ENCODE measurements at regions not wholly inside any gene's neighbourhood (a gene's known extent, or its start where the extent isn't known, plus 50 kb on each side); places are given as distances from the start of the nearest gene placed in this dataset.

GRCh38 chr2:7281231-7282201 lies 364.3 kb downstream of the RNF144A start:
- no peak for FAIRE-seq
- no peak for DNase-seq (ENCODE audit: insufficient read length, low spot score)

GRCh38 chr2:7286120-7286519 lies 368.9 kb downstream of the RNF144A start:
- FAIRE-seq (no peak), DNase-seq (ENCODE audit: insufficient read length, low spot score) (no peak)

- DNase-seq (ENCODE audit: insufficient read length, low spot score) (no peak), FAIRE-seq (no peak)
These were observed 371.3 kb downstream of the RNF144A start for GRCh38 chr2:7288484-7288883.

- DNase-seq (ENCODE audit: insufficient read length, low spot score) = no peak
- FAIRE-seq = no peak
These were observed 372.5 kb downstream of the RNF144A start for GRCh38 chr2:7289697-7290096.

- no peak for DNase-seq (ENCODE audit: insufficient read length, low spot score)
- FAIRE-seq = no peak
These were observed 375.0 kb downstream of the RNF144A start for GRCh38 chr2:7292154-7292691.

GRCh38 chr2:7309582-7309981 lies 392.4 kb downstream of the RNF144A start:
- no peak for DNase-seq (ENCODE audit: insufficient read length, low spot score)
- no peak for FAIRE-seq

- DNase-seq (ENCODE audit: insufficient read length, low spot score) (no peak), FAIRE-seq (no peak)
These were observed 407.5 kb downstream of the RNF144A start for GRCh38 chr2:7324706-7325105.

- DNase-seq (ENCODE audit: insufficient read length, low spot score) = no peak
- FAIRE-seq = no peak
These were observed 408.0 kb downstream of the RNF144A start for GRCh38 chr2:7325186-7325585.

GRCh38 chr2:7329465-7329864 lies 412.3 kb downstream of the RNF144A start:
- no peak for FAIRE-seq
- no peak for DNase-seq (ENCODE audit: insufficient read length, low spot score)

GRCh38 chr2:7333189-7333765 lies 416.1 kb downstream of the RNF144A start:
- DNase-seq (ENCODE audit: insufficient read length, low spot score) = no peak
- no peak for FAIRE-seq

- no peak for FAIRE-seq
These were observed 416.8 kb downstream of the RNF144A start for GRCh38 chr2:7333960-7334493.

GRCh38 chr2:7338961-7339360 lies 421.7 kb downstream of the RNF144A start:
- no peak for DNase-seq (ENCODE audit: insufficient read length, low spot score)
- no peak for FAIRE-seq

More at GRCh38 chr2:7333960-7334493, 416.8 kb downstream of the RNF144A start:
- no peak for DNase-seq (ENCODE audit: insufficient read length, low spot score)

GRCh38 chr2:7346336-7346735 lies 429.1 kb downstream of the RNF144A start:
- DNase-seq (ENCODE audit: insufficient read length, low spot score) (no peak), FAIRE-seq (no peak)

GRCh38 chr2:7348761-7349160 lies 431.5 kb downstream of the RNF144A start:
- FAIRE-seq (no peak), DNase-seq (ENCODE audit: insufficient read length, low spot score) (no peak)

GRCh38 chr2:7352191-7352590 lies 435.0 kb downstream of the RNF144A start:
- DNase-seq (ENCODE audit: insufficient read length, low spot score) = no peak
- no peak for FAIRE-seq

- no peak for DNase-seq (ENCODE audit: insufficient read length, low spot score)
These were observed 436.4 kb downstream of the RNF144A start for GRCh38 chr2:7353571-7353970.

GRCh38 chr2:7355781-7356180 lies 438.6 kb downstream of the RNF144A start:
- FAIRE-seq (no peak), DNase-seq (ENCODE audit: insufficient read length, low spot score) (no peak)

More at GRCh38 chr2:7353571-7353970, 436.4 kb downstream of the RNF144A start:
- no peak for FAIRE-seq

- FAIRE-seq (no peak), DNase-seq (ENCODE audit: insufficient read length, low spot score) (no peak)
These were observed 439.8 kb downstream of the RNF144A start for GRCh38 chr2:7356909-7357584.

GRCh38 chr2:7357993-7358392 lies 440.8 kb downstream of the RNF144A start:
- no peak for DNase-seq (ENCODE audit: insufficient read length, low spot score)
- FAIRE-seq = no peak

GRCh38 chr2:7358865-7359447 lies 441.7 kb downstream of the RNF144A start:
- no peak for FAIRE-seq

More at GRCh38 chr2:7358865-7359447, 441.7 kb downstream of the RNF144A start:
- DNase-seq (ENCODE audit: insufficient read length, low spot score) = no peak
